Liver (tissue), 7 donors: ENCODE measurements at regions not wholly inside any gene's neighbourhood (a gene's known extent, or its start where the extent isn't known, plus 50 kb on each side); places are given as distances from the start of the nearest gene placed in this dataset.
"Not testable (repeated sequence)": the region's sequence is repeated elsewhere in the genome, so short reads cannot be mapped to it uniquely, and the experiment has no call there.

Source experiments
- DNase-seq: peaks from one replicate; pipeline ENCODE4 v3.0.0-alpha.2; 2017; ENCODE audit warnings: low spot score
- H3K27ac ChIP-seq, 2 donors: one replicate each; pipeline ENCODE4 v1.7.0; 2013; ENCODE audit warnings: inconsistent platforms in 2 of 2, low read length in 2 of 2, control low read depth in 1 of 2, low read depth in 1 of 2, mild to moderate bottlenecking in 1 of 2
- H3K27me3 ChIP-seq, 4 donors: one replicate each; pipeline versions ENCODE4 v1.6.1 to v1.7.0; 2013; ENCODE audit warnings: low read length in 3 of 4, inconsistent platforms in 1 of 4, mild to moderate bottlenecking in 1 of 4, moderate library complexity in 1 of 4; ENCODE audit not compliant: control insufficient read depth in 4 of 4, insufficient read depth in 4 of 4
- H3K36me3 ChIP-seq, 4 donors: one replicate each; pipeline versions ENCODE4 v1.6.1 to v1.7.0; 2013; ENCODE audit warnings: low read length in 3 of 4, mild to moderate bottlenecking in 3 of 4, low read depth in 1 of 4, moderate library complexity in 1 of 4; ENCODE audit not compliant: control insufficient read depth in 4 of 4, insufficient read depth in 3 of 4
- H3K4me1 ChIP-seq, 4 donors: one replicate each; pipeline versions ENCODE4 v1.6.1 to v1.7.0; 2013; ENCODE audit warnings: low read length in 3 of 4, mild to moderate bottlenecking in 3 of 4, moderate library complexity in 1 of 4; ENCODE audit not compliant: control insufficient read depth in 4 of 4, insufficient read depth in 4 of 4
- H3K4me3 ChIP-seq, 3 donors: one replicate each; pipeline versions ENCODE4 v1.6.1 to v1.7.0; 2013; ENCODE audit warnings: low read length in 3 of 3, control low read depth in 1 of 3, low read depth in 1 of 3, mild to moderate bottlenecking in 1 of 3
- H3K9ac ChIP-seq, 2 donors: one replicate each; pipeline ENCODE4 v1.7.0; 2013; ENCODE audit warnings: low read length in 2 of 2, mild to moderate bottlenecking in 2 of 2, moderate library complexity in 2 of 2, control low read depth in 1 of 2, low read depth in 1 of 2
- H3K9me3 ChIP-seq, 4 donors: one replicate each; pipeline versions ENCODE4 v1.6.1 to v1.7.0; 2013; ENCODE audit warnings: low read length in 3 of 4; ENCODE audit not compliant: control insufficient read depth in 4 of 4
- JUND ChIP-seq, 2 donors: IDR thresholded peaks; 2 replicates each; pipeline ENCODE4 v1.6.1; 2016; ENCODE audit warnings: antibody characterized with exemption in 2 of 2
- TAF1 ChIP-seq: conservative IDR thresholded peaks from 2 replicates; pipeline ENCODE4 v1.6.1; 2016; ENCODE audit warnings: antibody characterized with exemption, mild to moderate bottlenecking
- YY1 ChIP-seq: IDR thresholded peaks from 2 replicates; pipeline ENCODE4 v1.6.1; 2016; ENCODE audit warnings: antibody characterized with exemption, mild to moderate bottlenecking
- ZBTB33 ChIP-seq: IDR thresholded peaks from 2 replicates; pipeline ENCODE4 v1.6.1; 2016; ENCODE audit warnings: antibody characterized with exemption
- WGBS: extraction: QIAGEN DNeasy Blood & Tissue Kit; methylation state at CpG from one replicate; pipeline ENCODE4 v1.1.7; 2013; 5-methylcytosine and 5-hydroxymethylcytosine counted together
- donor health status: healthy.
- donor health status: healthy.
- donor health status: healthy.
- donor health status: healthy.

- DNase-seq: no peak
- Histone ChIP-seq H3K27ac (no peak overlapping the region), H3K4me1 (peaks cover 0 to 4% (median 2%) of the 10 kb centered on the region in 4 donors), H3K4me3 (no peak overlapping the region), H3K36me3 (no peaks in the 10 kb centered on the region), H3K27me3 (no peaks in the 10 kb centered on the region), H3K9me3 (no peaks in the 10 kb centered on the region), H3K9ac (no peak overlapping the region)
- TF ChIP-seq JUND (IDR thresholded peaks at IDR 0.05) (no peak), TAF1 (no peak), YY1 (no peak), ZBTB33 (no peak)
- WGBS: 92% methylated on average over 5 of the region's 5 CpGs
Measured at GRCh38 chr15:92821491-92822116, 78.5 kb upstream of the CHD2 start.

- Histone ChIP-seq H3K9me3 (no peaks in the 10 kb centered on the region), H3K4me3 (no peak overlapping the region), H3K4me1 (peaks cover 0 to 4% (median 2%) of the 10 kb centered on the region in 4 donors), H3K27ac (no peak overlapping the region), H3K9ac (no peak overlapping the region), H3K36me3 (no peaks in the 10 kb centered on the region), H3K27me3 (no peaks in the 10 kb centered on the region)
- WGBS: 54% methylated on average over 2 of the region's 2 CpGs
- no peak for DNase-seq
- TF ChIP-seq JUND (IDR thresholded peaks at IDR 0.05): no peak
Measured at GRCh38 chr15:92822216-92823144, 77.6 kb upstream of the CHD2 start.

GRCh38 chr15:92825985-92826384, 74.1 kb upstream of the CHD2 start:
- Histone ChIP-seq H3K9ac (no peak overlapping the region), H3K4me3 (no peak overlapping the region), H3K4me1 (peaks cover 0 to 2% (median under 1%) of the 10 kb centered on the region in 4 donors), H3K27me3 (no peaks in the 10 kb centered on the region), H3K27ac (no peak overlapping the region), H3K36me3 (no peaks in the 10 kb centered on the region), H3K9me3 (no peaks in the 10 kb centered on the region)
- WGBS: 78% methylated on average over 2 of the region's 2 CpGs
- no peak for TF ChIP-seq ZBTB33
- no peak for DNase-seq

GRCh38 chr15:92827991-92828390, 72.1 kb upstream of the CHD2 start:
- not testable (repeated sequence) for H3K27ac ChIP-seq, H3K4me3 ChIP-seq

More at GRCh38 chr15:92827991-92828390, 72.1 kb upstream of the CHD2 start:
- not testable (repeated sequence) for H3K9ac ChIP-seq, H3K27me3 ChIP-seq, DNase-seq, H3K9me3 ChIP-seq, H3K36me3 ChIP-seq
- 98% methylated on average over 10 of the region's 10 CpGs for WGBS
- peaks cover 2 to 15% (median 10%) of the 10 kb centered on the region in 4 donors for H3K4me1 ChIP-seq
